Esophagus muscularis mucosa (tissue), 2 donors: ENCODE measurements at regions not wholly inside any gene's neighbourhood (a gene's known extent, or its start where the extent isn't known, plus 50 kb on each side); places are given as distances from the start of the nearest gene placed in this dataset.

Experiments
- POLR2A ChIP-seq: fragments of 450-650 bp; IDR thresholded peaks from one replicate; pipeline ENCODE4 v1.6.1; 2017; ENCODE audit warnings: antibody characterized with exemption, moderate library complexity, mild to moderate bottlenecking, low read depth
- POLR2AphosphoS5 ChIP-seq, 2 donors: sonication (generic); formaldehyde crosslinking; IDR thresholded peaks; one replicate each; pipeline ENCODE4 v1.6.1; 2017; ENCODE audit warnings: antibody characterized with exemption in 2 of 2

DNA sequence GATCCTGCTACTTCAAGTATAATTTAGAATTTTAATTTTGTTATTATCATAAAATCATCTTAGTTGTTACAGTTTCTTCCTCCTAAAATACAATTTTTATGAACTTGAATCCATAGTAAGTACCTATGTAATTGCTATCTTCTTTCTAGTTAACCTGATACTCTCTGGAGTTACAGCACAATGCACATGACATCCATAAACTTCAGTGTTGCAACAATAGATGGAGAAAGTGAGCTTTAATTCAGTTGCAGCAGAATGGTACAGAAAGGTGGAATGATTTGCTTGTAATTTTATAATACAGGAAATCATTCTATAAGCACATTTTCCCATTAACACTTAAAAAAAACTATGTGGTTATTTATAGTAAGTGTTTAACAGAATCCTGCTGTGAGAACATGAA, 372.0 kb downstream of the CDH9 start:
- no peak for TF ChIP-seq POLR2AphosphoS5 (IDR thresholded peaks at IDR 0.05)
- no peak for TF ChIP-seq POLR2A
